GM12892 (cell line): ENCODE measurements at regions not wholly inside any gene's neighbourhood (a gene's known extent, or its start where the extent isn't known, plus 50 kb on each side); places are given as distances from the start of the nearest gene placed in this dataset.
"Not testable (repeated sequence)": the region's sequence is repeated elsewhere in the genome, so short reads cannot be mapped to it uniquely, and the experiment has no call there.

Experiments used
- DNase-seq: peaks from one replicate; pipeline ENCODE4 v3.0.0; 2011; ENCODE audit not compliant: insufficient read length
- FAIRE-seq: peaks from 2 replicates; lab custom pipeline; 2011; peaks lifted over from hg19 to GRCh38; lab: Jason Lieb, UNC
- POLR2A ChIP-seq: IDR thresholded peaks from 2 replicates; pipeline ENCODE4 v1.6.1; 2011; ENCODE audit warnings: low read depth, low read length, control low read depth
- POLR2AphosphoS5 ChIP-seq: IDR thresholded peaks from 2 replicates; pipeline ENCODE4 v1.6.1; 2011; ENCODE audit warnings: low read depth, low read length, control low read depth
- TAF1 ChIP-seq: IDR thresholded peaks from 2 replicates; pipeline ENCODE4 v1.6.1; 2011; ENCODE audit warnings: low read depth, mild to moderate bottlenecking, control low read depth, low read length, borderline replicate concordance

DNA sequence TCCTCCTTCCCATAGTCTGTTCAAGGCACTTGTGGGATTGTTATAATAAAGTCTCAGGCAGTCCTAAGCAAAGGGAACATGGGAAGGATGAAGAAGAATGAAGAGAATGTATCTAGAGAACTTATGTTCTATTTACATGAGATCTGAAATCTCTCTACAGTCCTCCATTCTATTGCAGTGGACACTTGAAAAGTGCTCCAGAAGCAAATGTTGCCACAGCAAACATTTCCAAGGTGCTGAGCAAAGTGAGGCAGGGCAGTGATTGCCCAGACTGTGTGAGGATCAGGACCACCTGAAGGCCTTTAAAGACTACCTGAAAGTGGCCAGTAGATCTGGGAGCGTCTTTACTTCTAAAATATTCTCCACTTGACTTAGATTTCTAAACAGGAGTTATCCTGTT lies 203.5 kb downstream of the RBM46 start:
- DNase-seq: no peak
- no peak for FAIRE-seq
- TF ChIP-seq POLR2A (no peak), TAF1 (no peak), POLR2AphosphoS5 (no peak)

- FAIRE-seq (no peak), DNase-seq (no peak)
- TF ChIP-seq POLR2A (no peak), TAF1 (no peak), POLR2AphosphoS5 (no peak)
These were observed 204.6 kb downstream of the RBM46 start for GRCh38 chr4:154985673-154986072.

DNA sequence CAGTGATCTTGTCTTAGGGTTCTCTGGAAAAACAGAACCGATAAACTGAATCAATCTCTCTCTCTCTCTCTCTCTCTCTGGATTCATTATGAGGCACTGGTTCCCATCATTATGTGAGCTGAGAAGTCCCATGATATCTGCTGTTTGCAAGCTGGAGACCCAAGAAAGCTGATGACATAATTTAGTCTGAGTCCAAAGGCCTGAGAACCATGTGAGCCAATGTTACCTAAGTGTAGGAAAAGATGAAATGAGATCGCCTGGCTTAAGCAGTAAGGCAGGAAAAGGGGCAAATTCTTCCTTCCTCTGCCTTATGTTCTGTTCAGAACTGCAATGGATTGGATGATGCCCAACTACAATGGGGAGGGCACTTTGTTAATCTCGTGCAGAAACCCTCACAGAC lies 207.4 kb downstream of the RBM46 start:
- no peak for DNase-seq
- no peak for FAIRE-seq
- TF ChIP-seq POLR2A (no peak), TAF1 (no peak), POLR2AphosphoS5 (no peak)

GRCh38 chr4:154989511-154989910 lies 208.4 kb downstream of the RBM46 start:
- DNase-seq: no peak
- TF ChIP-seq TAF1 (no peak), POLR2AphosphoS5 (no peak), POLR2A (no peak)
- no peak for FAIRE-seq

- DNase-seq, FAIRE-seq: not testable (repeated sequence)
These were observed 210.6 kb upstream of the NPY2R start for GRCh38 chr4:154997866-154998265.

DNA sequence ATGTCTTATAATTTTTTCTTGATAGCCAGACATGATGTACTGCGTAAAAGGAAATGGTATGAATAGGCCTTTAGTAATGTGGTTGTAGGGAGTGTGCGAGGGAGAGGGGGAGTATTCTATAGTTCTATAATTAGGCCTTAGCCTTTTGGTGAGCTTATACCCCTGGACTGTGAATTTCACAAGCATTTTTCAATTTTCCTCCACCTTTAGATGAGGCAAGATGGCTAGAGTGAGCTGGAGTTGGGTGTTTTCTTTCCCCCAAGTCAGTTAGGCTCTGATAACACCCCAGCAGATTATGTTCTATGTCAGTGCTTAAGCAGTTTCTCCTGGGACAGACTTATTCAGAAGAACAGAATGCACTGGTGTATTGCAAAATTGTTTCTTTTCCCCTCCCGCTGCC lies 210.2 kb upstream of the NPY2R start:
- FAIRE-seq (no peak), DNase-seq (no peak)

DNA sequence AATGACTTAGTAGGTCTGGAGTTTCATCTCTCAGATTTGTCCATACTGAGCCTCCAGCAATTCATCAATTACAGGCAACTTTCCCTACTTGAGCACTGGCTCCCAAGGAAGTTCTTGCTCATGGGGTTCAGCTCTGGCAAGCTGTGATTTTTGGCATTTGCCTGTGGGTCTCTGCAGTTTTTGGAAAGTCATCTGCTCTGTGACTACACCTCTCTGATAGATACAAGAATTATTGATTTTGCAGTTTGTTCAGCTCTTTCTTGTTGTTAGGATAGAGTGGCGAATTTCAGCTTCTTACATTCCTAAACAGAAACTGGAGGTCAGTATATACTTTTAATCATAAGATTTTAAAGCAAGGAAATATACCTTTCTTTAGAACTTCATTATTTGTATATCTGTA lies 209.7 kb upstream of the NPY2R start:
- DNase-seq (no peak), FAIRE-seq (no peak)
- no peak for TF ChIP-seq TAF1
- TF ChIP-seq POLR2AphosphoS5: no peak
- TF ChIP-seq POLR2A: no peak

More for the DNA sequence above, 210.2 kb upstream of the NPY2R start:
- TF ChIP-seq POLR2AphosphoS5 (no peak), POLR2A (no peak), TAF1 (no peak)

DNA sequence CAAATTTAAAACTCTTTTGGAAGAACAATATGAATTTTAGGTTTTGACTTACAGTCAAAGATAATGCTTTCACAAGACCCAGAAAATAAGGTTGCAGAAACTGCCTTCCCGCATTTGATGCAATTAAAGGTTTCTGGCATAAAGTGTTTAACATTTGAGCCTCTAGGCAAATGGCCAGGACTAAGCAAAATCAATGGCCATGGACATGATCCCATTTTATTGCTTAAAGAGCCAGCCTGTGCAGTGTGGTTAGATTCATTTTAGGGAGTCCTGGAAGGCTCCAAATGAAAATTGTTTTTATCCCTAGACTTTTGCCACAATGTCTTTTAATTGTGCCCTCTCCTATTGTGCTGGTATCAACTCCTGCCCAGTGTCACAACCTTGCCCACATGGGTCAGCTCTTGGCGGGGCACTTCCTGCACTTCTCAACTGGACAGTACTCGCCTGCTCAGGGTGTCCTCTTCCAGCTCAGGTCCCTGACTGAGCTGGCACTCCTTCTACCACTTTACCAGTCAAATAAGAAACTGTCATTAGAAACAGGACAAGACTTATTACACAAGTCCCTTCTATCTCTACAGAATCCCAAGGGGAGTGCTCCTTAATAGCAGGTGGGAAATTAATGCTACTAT lies 208.4 kb upstream of the NPY2R start:
- FAIRE-seq (no peak), DNase-seq (no peak)
- TF ChIP-seq TAF1: no peak
- TF ChIP-seq POLR2A: no peak
- no peak for TF ChIP-seq POLR2AphosphoS5

- TF ChIP-seq POLR2A (no peak), POLR2AphosphoS5 (no peak), TAF1 (no peak)
- no peak for FAIRE-seq
- no peak for DNase-seq
These were observed 207.2 kb upstream of the NPY2R start for GRCh38 chr4:155001251-155001650.

DNA sequence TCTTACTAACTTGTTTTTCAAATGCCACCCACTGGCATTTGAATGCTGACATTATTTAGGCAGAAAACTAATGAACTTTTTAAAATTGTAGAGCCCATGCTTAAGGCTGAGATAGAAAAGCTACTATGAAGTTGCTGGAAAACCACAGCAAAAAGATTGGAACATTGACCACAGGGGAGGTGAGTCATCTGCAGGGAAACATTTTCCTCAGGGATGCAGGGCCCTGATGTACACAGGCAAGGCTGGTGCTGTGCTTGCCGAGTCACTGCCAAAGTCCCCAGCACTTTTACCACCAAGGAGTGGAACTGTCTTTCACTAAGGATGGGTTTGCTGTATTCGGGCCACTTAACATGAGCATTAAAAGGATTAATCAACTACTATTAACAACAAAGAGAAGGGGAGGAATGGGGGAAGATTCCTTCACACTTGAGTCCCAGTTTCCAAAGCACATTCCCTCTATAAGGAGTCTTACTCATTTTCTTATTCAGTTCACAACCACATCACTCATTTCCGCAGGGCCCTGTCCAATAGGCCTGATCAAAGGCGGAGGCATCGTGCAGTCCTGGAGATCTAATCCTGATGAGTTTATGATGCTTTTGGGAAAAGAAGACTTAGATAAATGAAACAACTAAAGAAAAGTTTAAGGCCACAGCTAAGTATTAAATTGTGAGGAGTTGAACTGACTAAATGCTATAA lies 202.9 kb upstream of the NPY2R start:
- FAIRE-seq (no peak), DNase-seq (no peak)
- TF ChIP-seq POLR2AphosphoS5 (no peak), POLR2A (no peak), TAF1 (no peak)

GRCh38 chr4:155007660-155008176 lies 200.7 kb upstream of the NPY2R start:
- no peak for FAIRE-seq
- no peak for DNase-seq
- TF ChIP-seq POLR2A (no peak), TAF1 (no peak), POLR2AphosphoS5 (no peak)

- no peak for DNase-seq
- TF ChIP-seq TAF1: no peak
- no peak for TF ChIP-seq POLR2A
- no peak for TF ChIP-seq POLR2AphosphoS5
- no peak for FAIRE-seq
These were observed 200.0 kb upstream of the NPY2R start for GRCh38 chr4:155008389-155008788.
